ENCODE measurements at regions not wholly inside any gene's neighbourhood (a gene's known extent, or its start where the extent isn't known, plus 50 kb on each side); places are given as distances from the start of the nearest gene placed in this dataset.

- Histone ChIP-seq H3K27ac (peak overlapping the region in 1 of 4 donors; percentile 7), H3K4me3 (peak overlapping the region in 1 of 4 donors; percentile 42), H3K9me3 (no peaks in the 10 kb centered on the region), H3K4me1 (no peaks in the 10 kb centered on the region), H3K36me3 (no peaks in the 10 kb centered on the region), H3K27me3 (no peaks in the 10 kb centered on the region)
- WGBS, 2 donors, result 40 to 41% methylated on average over 11 of the region's 11 CpGs
- no peak for DNase-seq
- intact Hi-C loops (cut with DNase I), result no loop called here
- TF ChIP-seq CTCF (IDR thresholded peaks at IDR 0.05) (peak in 5 of 6 experiments; percentile 47 to 66 (median 48)), POLR2A (IDR thresholded peaks at IDR 0.05) (no peak)
Observed at GRCh38 chr12:76158518-76159321, 74.2 kb upstream of the NAP1L1 start.

GRCh38 chr12:76156726-76157125, 72.2 kb upstream of the NAP1L1 start:
- no peaks in the 10 kb centered on the region for H3K27me3 ChIP-seq
- intact Hi-C loops (cut with DNase I), result no loop called here
- no peak overlapping the region for H3K27ac ChIP-seq
- no peaks in the 10 kb centered on the region for H3K9me3 ChIP-seq
- H3K4me3 ChIP-seq, result no peak overlapping the region
- no peak for DNase-seq
- no peaks in the 10 kb centered on the region for H3K4me1 ChIP-seq
- TF ChIP-seq CTCF (IDR thresholded peaks at IDR 0.05) (no peak), POLR2A (IDR thresholded peaks at IDR 0.05) (no peak)
- H3K36me3 ChIP-seq, result no peaks in the 10 kb centered on the region

- WGBS, 2 donors, result 71 to 79% methylated on average over 1 of the region's 1 CpG
- H3K4me3 ChIP-seq, result no peak overlapping the region
Observed at GRCh38 chr12:76156314-76156713, 71.8 kb upstream of the NAP1L1 start.

GRCh38 chr12:76155157-76155670, 70.7 kb upstream of the NAP1L1 start:
- Histone ChIP-seq H3K27ac (no peak overlapping the region), H3K4me1 (no peaks in the 10 kb centered on the region), H3K27me3 (no peaks in the 10 kb centered on the region), H3K9me3 (no peaks in the 10 kb centered on the region), H3K36me3 (no peaks in the 10 kb centered on the region), H3K4me3 (no peak overlapping the region)
- no peak for TF ChIP-seq CTCF (IDR thresholded peaks at IDR 0.05)
- TF ChIP-seq POLR2A (IDR thresholded peaks at IDR 0.05), result no peak
- DNase-seq, result no peak
- intact Hi-C loops (cut with DNase I), result no loop called here
- WGBS, 2 donors, result 94 to 97% methylated on average over 2 of the region's 2 CpGs

More at GRCh38 chr12:76156314-76156713, 71.8 kb upstream of the NAP1L1 start:
- intact Hi-C loops (cut with DNase I), result no loop called here
- no peaks in the 10 kb centered on the region for H3K9me3 ChIP-seq
- H3K27me3 ChIP-seq, result no peaks in the 10 kb centered on the region
- H3K27ac ChIP-seq, result no peak overlapping the region
- no peak for DNase-seq
- TF ChIP-seq POLR2A (IDR thresholded peaks at IDR 0.05) (no peak), CTCF (IDR thresholded peaks at IDR 0.05) (no peak)
- no peaks in the 10 kb centered on the region for H3K36me3 ChIP-seq
- no peaks in the 10 kb centered on the region for H3K4me1 ChIP-seq

- Histone ChIP-seq H3K36me3 (no peaks in the 10 kb centered on the region), H3K27me3 (no peaks in the 10 kb centered on the region), H3K27ac (no peak overlapping the region), H3K4me1 (no peaks in the 10 kb centered on the region), H3K4me3 (no peak overlapping the region), H3K9me3 (no peaks in the 10 kb centered on the region)
- 42 to 51% methylated on average over 3 of the region's 3 CpGs for WGBS, 2 donors
- intact Hi-C loops (cut with DNase I), result no loop called here
- TF ChIP-seq CTCF (IDR thresholded peaks at IDR 0.05) (no peak), POLR2A (IDR thresholded peaks at IDR 0.05) (no peak)
- DNase-seq, result no peak
Observed at GRCh38 chr12:76153616-76154015, 69.1 kb upstream of the NAP1L1 start.

Data from esophagus squamous epithelium (tissue), 5 donors.